Neural progenitor cell (in vitro differentiated cells): ENCODE measurements at regions not wholly inside any gene's neighbourhood (a gene's known extent, or its start where the extent isn't known, plus 50 kb on each side); places are given as distances from the start of the nearest gene placed in this dataset.

Experiments used
- EZH2 ChIP-seq: fragments of 200-600 bp; sonication (generic); IDR thresholded peaks from 2 replicates; pipeline ENCODE4 v1.6.1; 2017; ENCODE audit warnings: antibody characterized with exemption, mild to moderate bottlenecking, moderate library complexity
- TF ChIP-seq, protein P1 (sequence below): fragments of 200-600 bp; sonication (generic); IDR thresholded peaks from 2 replicates; pipeline ENCODE4 v1.5.1; 2017; ENCODE audit warnings: antibody characterized with exemption, mild to moderate bottlenecking

DNA sequence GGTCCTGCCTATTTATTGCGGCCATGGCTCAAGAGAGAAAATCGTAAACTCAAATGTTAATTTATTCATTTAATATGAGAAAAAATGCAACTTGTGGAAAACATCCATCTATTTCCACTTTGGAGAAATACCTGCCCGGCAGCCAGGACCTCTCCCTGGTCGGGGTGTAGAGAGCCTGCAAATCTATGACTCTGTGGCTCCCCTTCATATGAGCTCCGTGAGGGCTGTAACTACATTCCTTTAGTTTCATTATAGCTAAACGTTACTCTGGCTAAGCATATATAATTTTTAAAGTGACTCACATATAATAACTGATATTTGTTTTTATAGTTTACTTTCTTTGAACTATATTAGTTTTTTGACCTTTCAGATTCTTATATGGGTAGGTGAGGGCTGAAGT is 857.8 kb upstream of the FAT3 start:
- no peak for TF ChIP-seq EZH2
- TF ChIP-seq, protein P1, sequence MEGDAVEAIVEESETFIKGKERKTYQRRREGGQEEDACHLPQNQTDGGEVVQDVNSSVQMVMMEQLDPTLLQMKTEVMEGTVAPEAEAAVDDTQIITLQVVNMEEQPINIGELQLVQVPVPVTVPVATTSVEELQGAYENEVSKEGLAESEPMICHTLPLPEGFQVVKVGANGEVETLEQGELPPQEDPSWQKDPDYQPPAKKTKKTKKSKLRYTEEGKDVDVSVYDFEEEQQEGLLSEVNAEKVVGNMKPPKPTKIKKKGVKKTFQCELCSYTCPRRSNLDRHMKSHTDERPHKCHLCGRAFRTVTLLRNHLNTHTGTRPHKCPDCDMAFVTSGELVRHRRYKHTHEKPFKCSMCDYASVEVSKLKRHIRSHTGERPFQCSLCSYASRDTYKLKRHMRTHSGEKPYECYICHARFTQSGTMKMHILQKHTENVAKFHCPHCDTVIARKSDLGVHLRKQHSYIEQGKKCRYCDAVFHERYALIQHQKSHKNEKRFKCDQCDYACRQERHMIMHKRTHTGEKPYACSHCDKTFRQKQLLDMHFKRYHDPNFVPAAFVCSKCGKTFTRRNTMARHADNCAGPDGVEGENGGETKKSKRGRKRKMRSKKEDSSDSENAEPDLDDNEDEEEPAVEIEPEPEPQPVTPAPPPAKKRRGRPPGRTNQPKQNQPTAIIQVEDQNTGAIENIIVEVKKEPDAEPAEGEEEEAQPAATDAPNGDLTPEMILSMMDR, result no peak
